ENCODE measurements at regions not wholly inside any gene's neighbourhood (a gene's known extent, or its start where the extent isn't known, plus 50 kb on each side); places are given as distances from the start of the nearest gene placed in this dataset.

GRCh38 chr13:88919970-88920628, 1248.9 kb downstream of the SLITRK5 start:
- TF ChIP-seq CTCF (IDR thresholded peaks at IDR 0.05; ENCODE audit: insufficient read depth, low read length, poor library complexity, severe bottlenecking) (no peak), EZH2phosphoT487 (conservative IDR thresholded peaks at IDR 0.05; ENCODE audit: low read length) (no peak)
